ENCODE measurements at regions not wholly inside any gene's neighbourhood (a gene's known extent, or its start where the extent isn't known, plus 50 kb on each side); places are given as distances from the start of the nearest gene placed in this dataset.

GRCh38 chr3:106560451-106560966 is 691.7 kb upstream of the CBLB start:
- TF ChIP-seq POLR2A (IDR thresholded peaks at IDR 0.05; ENCODE audit: low read depth, low read length) (no peak), POLR2AphosphoS5 (IDR thresholded peaks at IDR 0.05; ENCODE audit: low read depth, low read length) (no peak)

Data from GM12891 (cell line).